A673 (cell line): ENCODE measurements at regions not wholly inside any gene's neighbourhood (a gene's known extent, or its start where the extent isn't known, plus 50 kb on each side); places are given as distances from the start of the nearest gene placed in this dataset.

Experiments used
- CTCF ChIP-seq: fragments of 300-800, 200-600 bp; sonication (generic); conservative IDR thresholded peaks from 2 replicates; pipeline ENCODE4 v1.5.1; 2017; ENCODE audit warnings: low read depth, mild to moderate bottlenecking, antibody characterized with exemption, low read length, moderate library complexity, mixed read lengths
- EZH2 ChIP-seq: fragments of 200-600 bp; sonication (generic); IDR thresholded peaks from 2 replicates; pipeline ENCODE4 v1.6.1; 2017; ENCODE audit warnings: borderline replicate concordance, low read depth, mild to moderate bottlenecking, mixed read lengths, antibody characterized with exemption, low read length; ENCODE audit not compliant: poor library complexity, severe bottlenecking

GRCh38 chr6:110530671-110531070, 54.3 kb upstream of the SLC22A16 start:
- TF ChIP-seq CTCF (no peak), EZH2 (no peak)
